ENCODE measurements at regions not wholly inside any gene's neighbourhood (a gene's known extent, or its start where the extent isn't known, plus 50 kb on each side); places are given as distances from the start of the nearest gene placed in this dataset.

DNA sequence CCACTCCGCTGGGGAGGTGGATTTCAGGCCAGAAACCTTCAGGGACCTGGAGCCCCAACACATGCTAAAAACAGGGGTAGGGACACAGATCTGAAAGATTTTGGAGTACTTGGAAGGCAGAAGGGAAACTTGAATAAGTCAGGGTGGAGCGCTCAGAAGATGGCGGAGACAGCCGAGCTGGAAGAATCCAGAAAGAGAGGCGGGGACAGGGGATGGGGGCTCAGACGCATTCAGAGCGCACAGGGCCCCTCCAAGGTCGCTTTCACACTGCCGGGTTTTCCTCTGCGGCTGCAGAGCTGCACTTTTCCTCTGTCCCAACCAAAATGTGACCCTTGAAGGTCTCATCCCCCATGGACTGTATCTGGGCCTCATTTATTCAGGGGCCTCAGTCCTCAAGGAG lies 56.9 kb downstream of the ERICH4 start (continued):
- TF ChIP-seq YY1 (IDR thresholded peaks at IDR 0.05; ENCODE audit: extremely low read depth, insufficient replicate concordance, low read depth, low read length): no peak
- TF ChIP-seq EZH2phosphoT487 (IDR thresholded peaks at IDR 0.05; ENCODE audit: borderline replicate concordance): no peak
- no peak for TF ChIP-seq FOSL1 (IDR thresholded peaks at IDR 0.05; ENCODE audit: low read depth)

- H3K9me3 ChIP-seq (ENCODE audit: control insufficient read depth in 1 of 2, insufficient read depth in 1 of 2, low read depth in 1 of 2, low read length in 2 of 2): no peaks in the 10 kb centered on the region
- ATAC-seq: no peak
- 0 out of 2 replicates have a peak, but pooled peaks cover 5% of the 10 kb centered on the region for H3K27me3 ChIP-seq (ENCODE audit: insufficient read depth, low read length)
- DNase-seq (ENCODE audit: low read depth, low spot score): no peak
- peak overlapping the region; percentile 67 for H3K4me2 ChIP-seq (ENCODE audit: low read length)
- peaks cover 14 to 20% of the 10 kb centered on the region in 2 experiments for H3K4me1 ChIP-seq (ENCODE audit: control insufficient read depth in 1 of 2, insufficient read depth in 2 of 2, low read length in 2 of 2)
- intact Hi-C loops (cut with micrococcal nuclease): no loop called here
- H3K79me2 ChIP-seq (ENCODE audit: insufficient read depth, low read length): no peaks in the 10 kb centered on the region
- CTCF ChIA-PET: no interaction called here
- peak overlapping the region; percentile 99 for H2AFZ ChIP-seq (ENCODE audit: low read depth, low read length, poor library complexity, severe bottlenecking)
- no peaks in the 10 kb centered on the region for H3K36me3 ChIP-seq (ENCODE audit: control insufficient read depth in 1 of 2, insufficient read depth in 2 of 2, low read length in 2 of 2)
- TF ChIP-seq SP1 (IDR thresholded peaks at IDR 0.05; ENCODE audit: low read depth): no peak
- TF ChIP-seq CBX3 (IDR thresholded peaks at IDR 0.05; ENCODE audit: low read depth): no peak
- TF ChIP-seq MAX (IDR thresholded peaks at IDR 0.05): no peak
- TF ChIP-seq EZH2phosphoT487 (IDR thresholded peaks at IDR 0.05; ENCODE audit: borderline replicate concordance): no peak
- TF ChIP-seq, protein P1, sequence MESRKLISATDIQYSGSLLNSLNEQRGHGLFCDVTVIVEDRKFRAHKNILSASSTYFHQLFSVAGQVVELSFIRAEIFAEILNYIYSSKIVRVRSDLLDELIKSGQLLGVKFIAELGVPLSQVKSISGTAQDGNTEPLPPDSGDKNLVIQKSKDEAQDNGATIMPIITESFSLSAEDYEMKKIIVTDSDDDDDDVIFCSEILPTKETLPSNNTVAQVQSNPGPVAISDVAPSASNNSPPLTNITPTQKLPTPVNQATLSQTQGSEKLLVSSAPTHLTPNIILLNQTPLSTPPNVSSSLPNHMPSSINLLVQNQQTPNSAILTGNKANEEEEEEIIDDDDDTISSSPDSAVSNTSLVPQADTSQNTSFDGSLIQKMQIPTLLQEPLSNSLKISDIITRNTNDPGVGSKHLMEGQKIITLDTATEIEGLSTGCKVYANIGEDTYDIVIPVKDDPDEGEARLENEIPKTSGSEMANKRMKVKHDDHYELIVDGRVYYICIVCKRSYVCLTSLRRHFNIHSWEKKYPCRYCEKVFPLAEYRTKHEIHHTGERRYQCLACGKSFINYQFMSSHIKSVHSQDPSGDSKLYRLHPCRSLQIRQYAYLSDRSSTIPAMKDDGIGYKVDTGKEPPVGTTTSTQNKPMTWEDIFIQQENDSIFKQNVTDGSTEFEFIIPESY (IDR thresholded peaks at IDR 0.05; ENCODE audit: extremely low read depth, insufficient replicate concordance, low read length): no peak
- no peak for TF ChIP-seq REST (IDR thresholded peaks at IDR 0.05; ENCODE audit: low read depth)
- no peak for TF ChIP-seq CEBPB (IDR thresholded peaks at IDR 0.05; ENCODE audit: low read depth)
- TF ChIP-seq, protein P2, sequence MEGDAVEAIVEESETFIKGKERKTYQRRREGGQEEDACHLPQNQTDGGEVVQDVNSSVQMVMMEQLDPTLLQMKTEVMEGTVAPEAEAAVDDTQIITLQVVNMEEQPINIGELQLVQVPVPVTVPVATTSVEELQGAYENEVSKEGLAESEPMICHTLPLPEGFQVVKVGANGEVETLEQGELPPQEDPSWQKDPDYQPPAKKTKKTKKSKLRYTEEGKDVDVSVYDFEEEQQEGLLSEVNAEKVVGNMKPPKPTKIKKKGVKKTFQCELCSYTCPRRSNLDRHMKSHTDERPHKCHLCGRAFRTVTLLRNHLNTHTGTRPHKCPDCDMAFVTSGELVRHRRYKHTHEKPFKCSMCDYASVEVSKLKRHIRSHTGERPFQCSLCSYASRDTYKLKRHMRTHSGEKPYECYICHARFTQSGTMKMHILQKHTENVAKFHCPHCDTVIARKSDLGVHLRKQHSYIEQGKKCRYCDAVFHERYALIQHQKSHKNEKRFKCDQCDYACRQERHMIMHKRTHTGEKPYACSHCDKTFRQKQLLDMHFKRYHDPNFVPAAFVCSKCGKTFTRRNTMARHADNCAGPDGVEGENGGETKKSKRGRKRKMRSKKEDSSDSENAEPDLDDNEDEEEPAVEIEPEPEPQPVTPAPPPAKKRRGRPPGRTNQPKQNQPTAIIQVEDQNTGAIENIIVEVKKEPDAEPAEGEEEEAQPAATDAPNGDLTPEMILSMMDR (IDR thresholded peaks at IDR 0.05 in 2 of 3, conservative IDR thresholded peaks at IDR 0.05 in 1 of 3; ENCODE audit: borderline replicate concordance in 1 of 3, insufficient read depth in 1 of 3, low read depth in 2 of 3, low read length in 2 of 3): no peak
- no peak for TF ChIP-seq SRF (IDR thresholded peaks at IDR 0.05; ENCODE audit: low read depth)
- BruUV-seq (replicated peaks): no TSS peak
- no peak overlapping the region for H3K9ac ChIP-seq (ENCODE audit: low read length)
- RAD21 ChIA-PET (ENCODE audit: low non-redundant PET in 1 of 2, low total read pairs in 2 of 2, uncharacterized antibody in 2 of 2, unreplicated experiment in 2 of 2): no interaction called here
- no peaks in the 10 kb centered on the region for H3K9me2 ChIP-seq (ENCODE audit: insufficient read depth)
- POLR2A ChIA-PET: no interaction called here
- H3K27ac ChIP-seq (ENCODE audit: low read depth, low read length): peak overlapping the region; percentile 33; the same call in 1 of the 2 replicates
- no peaks in the 10 kb centered on the region for H4K20me1 ChIP-seq (ENCODE audit: insufficient read depth)
- 0 out of 4 replicates have a peak overlapping the region, but pooled peaks of 1 of the 2 experiments have one; percentile 28 for H3K4me3 ChIP-seq (replicated peaks in 1 of 2; ENCODE audit: low read depth in 1 of 2, low read length in 2 of 2)
These were observed 57.5 kb downstream of the ERICH4 start for GRCh38 chr19:41500443-41500842.

Measured in HCT116 (cell line).